ENCODE measurements at regions not wholly inside any gene's neighbourhood (a gene's known extent, or its start where the extent isn't known, plus 50 kb on each side); places are given as distances from the start of the nearest gene placed in this dataset.
"Not testable (repeated sequence)": the region's sequence is repeated elsewhere in the genome, so short reads cannot be mapped to it uniquely, and the experiment has no call there.

GRCh38 chr12:46983959-46984841, 95.2 kb upstream of the PCED1B start:
- DNase-seq (ENCODE audit: low read depth in 2 of 2), result peak; percentile 0 to 9

GRCh38 chr12:46985816-46986215, 93.6 kb upstream of the PCED1B start:
- DNase-seq (ENCODE audit: low read depth in 2 of 2), result no peak

- not testable (repeated sequence) for DNase-seq (ENCODE audit: low read depth in 2 of 2)
Observed at GRCh38 chr12:46988122-46988521, 91.3 kb upstream of the PCED1B start.

GRCh38 chr12:46990211-46990610, 89.2 kb upstream of the PCED1B start:
- DNase-seq (ENCODE audit: low read depth in 2 of 2), result no peak

GRCh38 chr12:46992051-46992450, 87.4 kb upstream of the PCED1B start:
- not testable (repeated sequence) for DNase-seq (ENCODE audit: low read depth in 2 of 2)

GRCh38 chr12:46998811-46999368, 80.5 kb upstream of the PCED1B start:
- DNase-seq (ENCODE audit: low read depth in 2 of 2), result no peak

GRCh38 chr12:47004634-47005033, 74.8 kb upstream of the PCED1B start:
- no peak for DNase-seq (ENCODE audit: low read depth in 2 of 2)

- DNase-seq (ENCODE audit: low read depth in 2 of 2), result no peak
Observed at GRCh38 chr12:47007048-47007447, 72.4 kb upstream of the PCED1B start.

GRCh38 chr12:47012552-47012951, 66.9 kb upstream of the PCED1B start:
- no peak for DNase-seq (ENCODE audit: low read depth in 2 of 2)

- no peak for DNase-seq (ENCODE audit: low read depth in 2 of 2)
Observed at GRCh38 chr12:47014474-47014873, 64.9 kb upstream of the PCED1B start.

GRCh38 chr12:47015381-47015780, 64.0 kb upstream of the PCED1B start:
- no peak for DNase-seq (ENCODE audit: low read depth in 2 of 2)

- no peak for DNase-seq (ENCODE audit: low read depth in 2 of 2)
Observed at GRCh38 chr12:47017041-47017713, 62.2 kb upstream of the PCED1B start.

- no peak for DNase-seq (ENCODE audit: low read depth in 2 of 2)
Observed at GRCh38 chr12:47017901-47018475, 61.4 kb upstream of the PCED1B start.

GRCh38 chr12:47020211-47020821, 59.1 kb upstream of the PCED1B start:
- DNase-seq (ENCODE audit: low read depth in 2 of 2), result no peak

GRCh38 chr12:47021298-47021697, 58.1 kb upstream of the PCED1B start:
- DNase-seq (ENCODE audit: low read depth in 2 of 2), result peak in 1 of 2 donors; percentile 35

GRCh38 chr12:47022296-47022695, 57.1 kb upstream of the PCED1B start:
- no peak for DNase-seq (ENCODE audit: low read depth in 2 of 2)

GRCh38 chr12:47023311-47023710, 56.1 kb upstream of the PCED1B start:
- DNase-seq (ENCODE audit: low read depth in 2 of 2), result no peak

GRCh38 chr12:47023953-47024352, 55.5 kb upstream of the PCED1B start:
- DNase-seq (ENCODE audit: low read depth in 2 of 2), result no peak

- DNase-seq (ENCODE audit: low read depth in 2 of 2), result no peak
Observed at GRCh38 chr12:47024463-47024862, 55.0 kb upstream of the PCED1B start.

- no peak for DNase-seq (ENCODE audit: low read depth in 2 of 2)
Observed at GRCh38 chr12:47025349-47025748, 54.1 kb upstream of the PCED1B start.

- DNase-seq (ENCODE audit: low read depth in 2 of 2), result no peak
Observed at GRCh38 chr12:47025798-47026197, 53.6 kb upstream of the PCED1B start.

GRCh38 chr12:47026291-47026690, 53.1 kb upstream of the PCED1B start:
- DNase-seq (ENCODE audit: low read depth in 2 of 2), result no peak
